PFSK-1 (cell line): ENCODE measurements at regions not wholly inside any gene's neighbourhood (a gene's known extent, or its start where the extent isn't known, plus 50 kb on each side); places are given as distances from the start of the nearest gene placed in this dataset.

Experiments used
- FOXP2 ChIP-seq: optimal IDR thresholded peaks from 2 replicates; pipeline ENCODE3; 2011; ENCODE audit warnings: borderline replicate concordance, control low read depth, inconsistent platforms; ENCODE audit not compliant: insufficient read depth; ENCODE audit errors: extremely low read length, extremely low read depth
- POLR2AphosphoS5 ChIP-seq: IDR thresholded peaks from 2 replicates; pipeline ENCODE4 v1.6.1; 2012; ENCODE audit warnings: low read depth, mild to moderate bottlenecking, control low read depth, low read length, moderate library complexity
- SIN3A ChIP-seq: IDR thresholded peaks from 2 replicates; pipeline ENCODE4 v1.6.1; 2012; ENCODE audit warnings: mild to moderate bottlenecking, low read length, moderate library complexity, borderline replicate concordance; ENCODE audit not compliant: insufficient read depth
- TAF1 ChIP-seq: IDR thresholded peaks from 2 replicates; pipeline ENCODE4 v1.6.1; 2012; ENCODE audit warnings: low read length, control low read depth, borderline replicate concordance; ENCODE audit not compliant: insufficient read depth
- TF ChIP-seq, protein P1 (sequence below), 2 experiments: IDR thresholded peaks; 2 replicates each; pipeline versions ENCODE4 v1.6.1 to v1.8.0; 2011 to 2012; ENCODE audit warnings: low read depth in 2 of 2, low read length in 2 of 2, control low read depth in 1 of 2, inconsistent platforms in 1 of 2, mild to moderate bottlenecking in 1 of 2, moderate library complexity in 1 of 2; ENCODE audit not compliant: insufficient read depth in 1 of 2

DNA sequence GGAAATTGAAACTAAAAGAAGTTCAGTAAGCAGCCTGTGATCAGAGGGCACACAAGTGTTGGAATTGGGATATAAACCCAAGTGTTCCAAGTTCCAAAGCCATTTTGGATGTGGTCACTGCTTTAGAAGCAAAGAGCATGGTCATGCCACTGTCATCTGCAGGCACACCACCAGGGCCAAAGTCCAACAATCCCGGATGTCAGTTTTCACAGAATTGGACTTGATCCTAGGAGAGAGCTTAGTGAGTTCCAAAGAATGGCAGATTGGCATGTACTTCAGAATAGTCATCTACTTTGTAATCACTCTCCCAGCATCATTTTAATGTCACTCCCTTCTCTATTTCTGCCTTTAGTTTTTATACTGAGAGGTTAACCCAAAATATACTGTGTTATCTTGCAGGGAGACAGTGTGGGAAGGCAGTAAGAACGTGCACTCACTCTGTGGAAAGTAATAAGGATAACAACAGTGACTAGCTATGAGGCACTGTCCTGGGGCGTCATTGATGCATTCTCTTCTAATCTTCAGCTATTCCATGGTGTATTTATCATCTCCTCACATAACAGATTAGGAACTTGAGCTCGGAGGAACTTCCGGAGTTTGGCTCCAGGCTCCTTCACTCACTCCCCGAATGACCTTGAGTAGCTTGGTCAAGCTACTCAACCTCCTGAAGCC lies 388.0 kb downstream of the ACTL7B start:
- TF ChIP-seq POLR2AphosphoS5 (no peak), SIN3A (no peak), TAF1 (no peak), FOXP2 (no peak)
- TF ChIP-seq, protein P1, sequence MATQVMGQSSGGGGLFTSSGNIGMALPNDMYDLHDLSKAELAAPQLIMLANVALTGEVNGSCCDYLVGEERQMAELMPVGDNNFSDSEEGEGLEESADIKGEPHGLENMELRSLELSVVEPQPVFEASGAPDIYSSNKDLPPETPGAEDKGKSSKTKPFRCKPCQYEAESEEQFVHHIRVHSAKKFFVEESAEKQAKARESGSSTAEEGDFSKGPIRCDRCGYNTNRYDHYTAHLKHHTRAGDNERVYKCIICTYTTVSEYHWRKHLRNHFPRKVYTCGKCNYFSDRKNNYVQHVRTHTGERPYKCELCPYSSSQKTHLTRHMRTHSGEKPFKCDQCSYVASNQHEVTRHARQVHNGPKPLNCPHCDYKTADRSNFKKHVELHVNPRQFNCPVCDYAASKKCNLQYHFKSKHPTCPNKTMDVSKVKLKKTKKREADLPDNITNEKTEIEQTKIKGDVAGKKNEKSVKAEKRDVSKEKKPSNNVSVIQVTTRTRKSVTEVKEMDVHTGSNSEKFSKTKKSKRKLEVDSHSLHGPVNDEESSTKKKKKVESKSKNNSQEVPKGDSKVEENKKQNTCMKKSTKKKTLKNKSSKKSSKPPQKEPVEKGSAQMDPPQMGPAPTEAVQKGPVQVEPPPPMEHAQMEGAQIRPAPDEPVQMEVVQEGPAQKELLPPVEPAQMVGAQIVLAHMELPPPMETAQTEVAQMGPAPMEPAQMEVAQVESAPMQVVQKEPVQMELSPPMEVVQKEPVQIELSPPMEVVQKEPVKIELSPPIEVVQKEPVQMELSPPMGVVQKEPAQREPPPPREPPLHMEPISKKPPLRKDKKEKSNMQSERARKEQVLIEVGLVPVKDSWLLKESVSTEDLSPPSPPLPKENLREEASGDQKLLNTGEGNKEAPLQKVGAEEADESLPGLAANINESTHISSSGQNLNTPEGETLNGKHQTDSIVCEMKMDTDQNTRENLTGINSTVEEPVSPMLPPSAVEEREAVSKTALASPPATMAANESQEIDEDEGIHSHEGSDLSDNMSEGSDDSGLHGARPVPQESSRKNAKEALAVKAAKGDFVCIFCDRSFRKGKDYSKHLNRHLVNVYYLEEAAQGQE (IDR thresholded peaks at IDR 0.05; ENCODE audit: insufficient read depth in 1 of 2, low read depth in 2 of 2, low read length in 2 of 2): no peak

DNA sequence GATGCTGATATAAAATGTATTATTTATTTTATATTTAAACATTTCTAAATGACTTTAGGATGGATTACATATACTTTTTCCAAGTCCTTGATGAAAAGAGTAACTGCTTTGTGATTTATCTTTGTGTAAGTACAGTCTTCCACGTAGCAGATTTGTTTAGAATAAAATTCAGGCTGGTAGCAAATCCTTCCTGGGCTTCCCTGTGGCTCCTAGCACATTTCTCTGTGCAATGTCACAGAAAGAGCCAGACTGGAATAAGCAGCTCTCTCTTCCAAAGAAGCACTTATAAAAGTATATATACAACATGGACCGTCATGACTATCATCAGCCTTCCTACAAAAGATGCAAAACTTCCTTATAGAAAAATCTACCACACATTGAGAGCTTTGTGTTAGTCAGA lies 388.6 kb downstream of the ACTL7B start:
- TF ChIP-seq FOXP2 (no peak), POLR2AphosphoS5 (no peak), SIN3A (no peak), TAF1 (no peak)
- TF ChIP-seq, protein P1 (IDR thresholded peaks at IDR 0.05; ENCODE audit: insufficient read depth in 1 of 2, low read depth in 2 of 2, low read length in 2 of 2): no peak

DNA sequence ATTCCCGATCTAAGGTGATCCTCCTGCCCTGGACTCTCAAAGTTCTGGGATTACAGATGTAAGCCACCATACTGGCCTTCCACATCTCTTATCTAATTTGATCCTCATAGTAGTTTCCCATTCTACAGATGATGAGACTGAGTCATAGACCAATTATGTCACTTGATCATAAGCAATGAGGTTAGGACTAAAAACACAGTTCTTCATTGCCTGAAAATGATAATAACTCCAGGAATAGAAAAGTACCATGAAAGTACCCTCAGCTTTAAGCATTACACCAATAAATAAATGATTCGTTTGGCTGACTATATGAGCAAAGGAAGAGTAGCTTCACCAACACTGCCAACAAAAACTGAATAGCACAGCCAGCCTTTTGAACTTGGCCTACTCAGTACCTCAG lies 389.5 kb downstream of the ACTL7B start:
- TF ChIP-seq FOXP2 (no peak), SIN3A (no peak), TAF1 (no peak), POLR2AphosphoS5 (no peak)
- TF ChIP-seq, protein P1 (IDR thresholded peaks at IDR 0.05; ENCODE audit: insufficient read depth in 1 of 2, low read depth in 2 of 2, low read length in 2 of 2): no peak

DNA sequence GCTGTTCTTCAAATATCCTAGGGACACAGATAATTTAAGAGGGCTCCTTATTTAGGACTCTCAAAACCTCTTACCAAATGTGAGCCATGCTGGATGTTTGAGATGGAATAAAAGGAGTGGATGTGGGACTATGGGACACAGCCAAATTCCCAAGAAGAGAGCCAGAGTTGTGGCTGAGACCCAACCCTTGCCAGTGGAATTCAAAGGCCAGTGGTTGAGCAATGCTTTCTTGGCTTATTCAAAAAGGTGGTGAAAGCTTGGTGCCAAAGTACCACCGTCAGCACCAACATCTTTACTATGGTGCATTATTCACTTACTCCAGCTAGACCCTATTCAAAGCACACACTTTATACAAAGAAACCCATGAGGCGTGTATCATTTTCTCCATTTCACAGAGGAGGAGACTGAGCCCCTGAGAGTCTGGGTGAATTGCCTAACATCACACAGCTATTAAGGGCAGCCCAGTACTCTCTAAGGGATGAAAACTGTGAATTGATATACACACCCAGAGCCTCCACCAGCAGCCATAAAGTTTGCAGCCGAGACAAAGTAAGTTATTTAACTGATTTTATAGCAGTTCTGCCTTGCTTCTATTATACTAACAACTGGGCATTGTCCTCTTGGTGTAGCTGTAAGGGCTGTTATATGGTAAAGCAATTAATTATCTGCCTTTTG lies 391.7 kb downstream of the ACTL7B start:
- TF ChIP-seq FOXP2 (no peak), SIN3A (no peak), TAF1 (no peak)
- TF ChIP-seq, protein P1 (IDR thresholded peaks at IDR 0.05; ENCODE audit: insufficient read depth in 1 of 2, low read depth in 2 of 2, low read length in 2 of 2): no peak

DNA sequence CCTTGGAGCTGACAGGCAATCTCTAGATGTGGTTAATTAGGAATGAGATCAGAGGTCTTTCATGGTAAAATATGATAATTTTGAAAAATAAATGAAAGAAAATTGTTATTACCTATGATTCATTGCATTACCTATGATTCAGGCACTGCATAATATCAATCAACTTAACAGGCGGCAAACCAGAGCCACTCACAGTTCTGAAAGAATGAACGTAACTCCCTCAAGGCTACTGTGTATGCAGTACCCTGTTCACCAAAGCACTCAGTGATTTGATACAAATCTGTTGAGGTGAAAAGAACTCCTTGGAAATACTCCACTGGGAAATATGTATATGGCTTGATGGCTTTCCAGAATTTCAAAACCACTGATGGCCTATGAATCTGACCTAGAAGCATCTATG lies 398.9 kb downstream of the ACTL7B start:
- TF ChIP-seq, protein P1 (IDR thresholded peaks at IDR 0.05; ENCODE audit: insufficient read depth in 1 of 2, low read depth in 2 of 2, low read length in 2 of 2): no peak
- TF ChIP-seq POLR2AphosphoS5 (no peak), SIN3A (no peak), TAF1 (no peak), FOXP2 (no peak)
